ENCODE measurements at regions not wholly inside any gene's neighbourhood (a gene's known extent, or its start where the extent isn't known, plus 50 kb on each side); places are given as distances from the start of the nearest gene placed in this dataset.
"Not testable (repeated sequence)": the region's sequence is repeated elsewhere in the genome, so short reads cannot be mapped to it uniquely, and the experiment has no call there.

- no peak for DNase-seq
Measured at GRCh38 chr7:119969054-119969453, 303.9 kb upstream of the KCND2 start.

- no peak for DNase-seq
Measured at GRCh38 chr7:119969763-119970162, 303.2 kb upstream of the KCND2 start.

GRCh38 chr7:119974972-119975371 is 298.0 kb upstream of the KCND2 start:
- DNase-seq, result no peak

GRCh38 chr7:119982884-119983283 is 290.1 kb upstream of the KCND2 start:
- no peak for DNase-seq

- no peak for DNase-seq
Measured at GRCh38 chr7:119983468-119983867, 289.5 kb upstream of the KCND2 start.

- no peak for DNase-seq
Measured at GRCh38 chr7:119984247-119984646, 288.7 kb upstream of the KCND2 start.

- DNase-seq, result no peak
Measured at GRCh38 chr7:119988401-119988800, 284.6 kb upstream of the KCND2 start.

- DNase-seq, result no peak
Measured at GRCh38 chr7:119994928-119995327, 278.0 kb upstream of the KCND2 start.

- no peak for DNase-seq
Measured at GRCh38 chr7:119996634-119997033, 276.3 kb upstream of the KCND2 start.

GRCh38 chr7:119999738-120000475 is 273.1 kb upstream of the KCND2 start:
- DNase-seq, result no peak

- DNase-seq, result no peak
Measured at GRCh38 chr7:120005720-120006119, 267.3 kb upstream of the KCND2 start.

GRCh38 chr7:120014301-120014700 is 258.7 kb upstream of the KCND2 start:
- DNase-seq, result not testable (repeated sequence)

GRCh38 chr7:120014925-120015465 is 258.0 kb upstream of the KCND2 start:
- no peak for DNase-seq

- DNase-seq, result no peak
Measured at GRCh38 chr7:120021085-120021484, 251.9 kb upstream of the KCND2 start.

GRCh38 chr7:120023494-120024167 is 249.3 kb upstream of the KCND2 start:
- no peak for DNase-seq

GRCh38 chr7:120028636-120029035 is 244.3 kb upstream of the KCND2 start:
- DNase-seq, result no peak

GRCh38 chr7:120030876-120031275 is 242.1 kb upstream of the KCND2 start:
- no peak for DNase-seq

- DNase-seq, result no peak
Measured at GRCh38 chr7:120033114-120033513, 239.9 kb upstream of the KCND2 start.

- DNase-seq, result no peak
Measured at GRCh38 chr7:120039138-120039537, 233.8 kb upstream of the KCND2 start.

- DNase-seq, result no peak
Measured at GRCh38 chr7:120041798-120042197, 231.2 kb upstream of the KCND2 start.

- DNase-seq, result no peak
Measured at GRCh38 chr7:120043250-120043649, 229.7 kb upstream of the KCND2 start.

- no peak for DNase-seq
Measured at GRCh38 chr7:120052884-120053382, 220.0 kb upstream of the KCND2 start.

- no peak for DNase-seq
Measured at GRCh38 chr7:120053390-120053961, 219.5 kb upstream of the KCND2 start.
